Neural cell (in vitro differentiated cells): ENCODE measurements at regions not wholly inside any gene's neighbourhood (a gene's known extent, or its start where the extent isn't known, plus 50 kb on each side); places are given as distances from the start of the nearest gene placed in this dataset.
"Not testable (repeated sequence)": the region's sequence is repeated elsewhere in the genome, so short reads cannot be mapped to it uniquely, and the experiment has no call there.

Source experiments
- H2AFZ ChIP-seq: fragments of 200-600, 300-800 bp; sonication (generic), shearing (Covaris generic); 2 replicates; pipeline ENCODE4 v1.6.0; 2014; ENCODE audit warnings: low read depth, mild to moderate bottlenecking, antibody characterized with exemption, low read length, moderate library complexity
- H3F3A ChIP-seq: fragments of 200-600 bp; shearing (Covaris generic); 2 replicates; pipeline ENCODE4 v1.6.1; 2016; ENCODE audit warnings: mild to moderate bottlenecking, moderate library complexity, mixed read lengths, antibody characterized with exemption, low read length; ENCODE audit not compliant: insufficient read depth, poor library complexity, severe bottlenecking
- H3K27ac ChIP-seq: fragments of 200-600, 300-800 bp; sonication (generic), shearing (Covaris generic); 2 replicates; pipeline ENCODE4 v1.5.1; 2014; ENCODE audit warnings: mild to moderate bottlenecking, low read length, moderate library complexity
- H3K27me3 ChIP-seq: fragments of 300-800, 200-600 bp; sonication (generic), shearing (Covaris generic); 2 replicates; pipeline ENCODE4 v1.6.0; 2014; ENCODE audit warnings: mild to moderate bottlenecking, low read depth, low read length, moderate library complexity; ENCODE audit not compliant: insufficient read depth
- H3K36me3 ChIP-seq: fragments of 300-800, 200-600 bp; sonication (generic), shearing (Covaris generic); 2 replicates; pipeline ENCODE4 v1.5.1; 2014; ENCODE audit warnings: mild to moderate bottlenecking, antibody characterized with exemption, low read length, moderate library complexity; ENCODE audit not compliant: insufficient read depth
- H3K4me2 ChIP-seq: fragments of 300-800, 200-600 bp; sonication (generic), shearing (Covaris generic); 2 replicates; pipeline ENCODE4 v1.6.0; 2014; ENCODE audit warnings: mild to moderate bottlenecking, low read length
- H3K4me3 ChIP-seq: fragments of 300-800, 200-600 bp; sonication (generic), shearing (Covaris generic); 2 replicates; pipeline ENCODE4 v1.5.1; 2014; ENCODE audit warnings: mild to moderate bottlenecking, low read length, moderate library complexity
- H3K79me2 ChIP-seq: fragments of 200-600 bp; shearing (Covaris generic); replicated peaks from 2 replicates; pipeline ENCODE4 v1.6.0; 2014; ENCODE audit warnings: mild to moderate bottlenecking, low read length, moderate library complexity; ENCODE audit not compliant: insufficient read depth
- H3K9ac ChIP-seq: fragments of 300-800, 200-600 bp; sonication (generic), shearing (Covaris generic); 2 replicates; pipeline ENCODE4 v1.6.1; 2016; ENCODE audit warnings: mild to moderate bottlenecking, low read length, mixed read lengths
- H3K9me2 ChIP-seq: fragments of 200-600 bp; shearing (Covaris generic); 2 replicates; pipeline ENCODE4 v1.6.1; 2016; ENCODE audit warnings: mild to moderate bottlenecking, low read length, mixed read lengths; ENCODE audit not compliant: insufficient read depth
- H3K9me3 ChIP-seq: fragments of 200-600, 300-800 bp; sonication (generic), shearing (Covaris generic); 2 replicates; pipeline ENCODE4 v1.6.1; 2016; ENCODE audit warnings: mild to moderate bottlenecking, mixed run types, low read length, moderate library complexity, mixed read lengths
- H4K20me1 ChIP-seq: fragments of 200-600 bp; shearing (Covaris generic); 2 replicates; pipeline ENCODE4 v1.6.1; 2016; ENCODE audit warnings: mild to moderate bottlenecking, mixed run types; ENCODE audit not compliant: insufficient read depth
- EP300 ChIP-seq: fragments of 450-650 bp; conservative IDR thresholded peaks from 2 replicates; pipeline ENCODE4 v1.6.1; 2014; ENCODE audit warnings: antibody characterized with exemption, mild to moderate bottlenecking, moderate library complexity; ENCODE audit not compliant: poor library complexity, severe bottlenecking
- EZH2 ChIP-seq: fragments of 200-600, 300-800 bp; shearing (Covaris generic), sonication (generic); IDR thresholded peaks from 2 replicates; pipeline ENCODE4 v1.6.1; 2014; ENCODE audit warnings: antibody characterized with exemption, low read length, borderline replicate concordance, mild to moderate bottlenecking; ENCODE audit not compliant: insufficient read depth, poor library complexity, severe bottlenecking
- POLR2AphosphoS5 ChIP-seq: IDR thresholded peaks from 2 replicates; pipeline ENCODE4 v1.6.1; 2012
- RAD21 ChIP-seq: fragments of 450-650 bp; conservative IDR thresholded peaks from 2 replicates; pipeline ENCODE4 v1.6.1; 2014; ENCODE audit warnings: antibody characterized with exemption, mild to moderate bottlenecking, moderate library complexity
- SMC3 ChIP-seq: fragments of 450-650 bp; conservative IDR thresholded peaks from 2 replicates; pipeline ENCODE4 v1.6.1; 2014; ENCODE audit warnings: antibody characterized with exemption, mild to moderate bottlenecking, moderate library complexity; ENCODE audit not compliant: poor library complexity
- TAF1 ChIP-seq: IDR thresholded peaks from 2 replicates; pipeline ENCODE4 v1.6.1; 2012; ENCODE audit warnings: low read depth
- TF ChIP-seq, protein P1 (sequence below): fragments of 450-650 bp; IDR thresholded peaks from 2 replicates; pipeline ENCODE4 v1.5.1; 2014; ENCODE audit warnings: antibody characterized with exemption, mild to moderate bottlenecking, moderate library complexity; ENCODE audit not compliant: poor library complexity, severe bottlenecking
- TF ChIP-seq, protein P2 (sequence below): IDR thresholded peaks from 2 replicates; pipeline ENCODE4 v1.6.1; 2012; ENCODE audit warnings: borderline replicate concordance

DNA sequence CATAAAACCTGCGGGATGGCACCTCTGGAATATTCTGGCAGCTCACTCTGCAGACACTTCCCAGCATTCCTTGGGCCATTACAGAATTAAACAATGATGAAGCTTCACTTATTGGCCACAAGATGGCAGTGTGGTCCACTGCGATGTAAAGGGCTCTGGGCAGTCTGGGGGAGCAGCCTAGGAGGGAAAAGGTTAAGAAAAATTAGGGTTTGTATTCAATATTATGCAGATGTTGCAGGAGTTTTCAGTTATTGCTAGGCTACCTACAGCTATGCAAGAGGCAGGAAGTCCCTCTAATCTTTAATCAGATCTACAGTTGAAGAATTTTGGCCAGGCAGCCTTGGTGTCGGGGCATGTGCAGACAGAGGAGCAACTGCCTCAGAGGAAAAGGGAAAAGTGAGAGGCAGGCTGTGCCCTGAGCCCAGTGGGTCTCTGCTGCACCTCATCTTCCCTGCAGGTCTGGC is 233.2 kb upstream of the PRSS1 start:
- H3K9ac ChIP-seq: no peak overlapping the region
- H3K36me3 ChIP-seq: no peaks in the 10 kb centered on the region
- no peaks in the 10 kb centered on the region for H3F3A ChIP-seq
- H3K9me2 ChIP-seq: no peaks in the 10 kb centered on the region
- no peaks in the 10 kb centered on the region for H4K20me1 ChIP-seq
- no peaks in the 10 kb centered on the region for H3K27me3 ChIP-seq
- H3K4me3 ChIP-seq: no peak overlapping the region
- no peak overlapping the region for H3K27ac ChIP-seq
- H3K4me2 ChIP-seq: no peak overlapping the region
- no peaks in the 10 kb centered on the region for H3K79me2 ChIP-seq
- H3K9me3 ChIP-seq: no peaks in the 10 kb centered on the region
- no peak overlapping the region for H2AFZ ChIP-seq
- TF ChIP-seq TAF1 (no peak), RAD21 (peak; percentile 54), EP300 (no peak), POLR2AphosphoS5 (no peak), SMC3 (peak; percentile 67)
- TF ChIP-seq, protein P1, sequence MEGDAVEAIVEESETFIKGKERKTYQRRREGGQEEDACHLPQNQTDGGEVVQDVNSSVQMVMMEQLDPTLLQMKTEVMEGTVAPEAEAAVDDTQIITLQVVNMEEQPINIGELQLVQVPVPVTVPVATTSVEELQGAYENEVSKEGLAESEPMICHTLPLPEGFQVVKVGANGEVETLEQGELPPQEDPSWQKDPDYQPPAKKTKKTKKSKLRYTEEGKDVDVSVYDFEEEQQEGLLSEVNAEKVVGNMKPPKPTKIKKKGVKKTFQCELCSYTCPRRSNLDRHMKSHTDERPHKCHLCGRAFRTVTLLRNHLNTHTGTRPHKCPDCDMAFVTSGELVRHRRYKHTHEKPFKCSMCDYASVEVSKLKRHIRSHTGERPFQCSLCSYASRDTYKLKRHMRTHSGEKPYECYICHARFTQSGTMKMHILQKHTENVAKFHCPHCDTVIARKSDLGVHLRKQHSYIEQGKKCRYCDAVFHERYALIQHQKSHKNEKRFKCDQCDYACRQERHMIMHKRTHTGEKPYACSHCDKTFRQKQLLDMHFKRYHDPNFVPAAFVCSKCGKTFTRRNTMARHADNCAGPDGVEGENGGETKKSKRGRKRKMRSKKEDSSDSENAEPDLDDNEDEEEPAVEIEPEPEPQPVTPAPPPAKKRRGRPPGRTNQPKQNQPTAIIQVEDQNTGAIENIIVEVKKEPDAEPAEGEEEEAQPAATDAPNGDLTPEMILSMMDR: peak; percentile 72

DNA sequence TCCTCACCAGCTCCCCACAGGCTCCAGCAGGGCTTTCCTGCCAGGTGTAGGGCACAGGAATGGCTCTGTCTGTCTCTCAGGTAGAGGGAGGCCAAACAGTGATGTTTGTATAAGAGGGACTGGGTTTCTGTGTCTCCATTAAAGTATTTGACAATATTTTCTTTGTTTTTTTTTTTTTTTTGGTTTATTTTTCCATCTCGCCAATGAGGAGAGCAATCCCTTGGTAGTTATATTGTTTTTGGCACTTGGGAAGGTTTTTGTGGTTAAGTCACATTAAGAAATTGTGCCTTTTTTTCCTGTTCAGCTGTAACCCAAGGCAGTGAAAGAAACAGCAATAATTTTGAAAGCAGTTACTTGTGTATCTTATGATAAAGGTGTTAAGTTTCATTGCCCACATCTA is 234.6 kb upstream of the PRSS1 start:
- not testable (repeated sequence) for H3K27ac ChIP-seq, H3K36me3 ChIP-seq, H3K9ac ChIP-seq, H3K4me2 ChIP-seq, H3K9me2 ChIP-seq, H3K4me3 ChIP-seq, H3F3A ChIP-seq, H3K27me3 ChIP-seq, H3K9me3 ChIP-seq, H3K79me2 ChIP-seq, H4K20me1 ChIP-seq, H2AFZ ChIP-seq

DNA sequence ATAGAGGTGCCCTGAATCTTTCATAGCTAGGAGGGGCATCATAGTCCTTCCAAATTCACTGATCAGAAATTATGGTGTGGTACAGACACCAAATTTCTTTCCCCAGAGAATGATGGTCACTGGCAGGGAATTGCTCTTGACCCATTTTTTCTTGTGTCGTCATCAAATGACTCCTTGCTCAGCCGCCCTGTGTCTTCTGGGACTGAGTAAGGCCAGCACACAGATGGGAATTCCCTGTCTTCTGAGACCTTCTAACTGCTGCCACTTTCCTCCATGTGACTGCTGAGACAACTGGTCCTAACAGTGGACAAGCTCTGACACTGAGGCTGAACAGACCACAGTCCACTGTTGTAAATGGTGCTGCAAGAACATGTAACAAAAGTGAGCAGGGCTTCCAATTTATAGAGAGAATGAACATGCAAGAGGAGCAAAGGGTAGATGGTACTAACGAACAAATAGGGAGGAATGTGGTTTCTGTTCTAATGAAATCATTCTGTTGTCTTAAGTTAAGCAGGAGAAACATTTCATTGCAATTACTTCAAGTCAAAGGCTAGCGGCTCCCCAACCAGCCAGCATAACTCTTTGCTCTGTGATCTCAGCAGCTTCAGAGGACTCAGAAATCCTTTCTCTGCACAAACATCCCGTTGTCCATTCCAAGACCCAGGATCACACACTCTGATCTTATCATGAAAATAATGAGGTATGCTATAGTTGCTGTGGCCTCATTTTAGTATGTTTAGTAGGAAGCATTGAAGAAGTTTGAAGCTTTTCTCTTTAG is 235.9 kb upstream of the PRSS1 start:
- Histone ChIP-seq H3K36me3 (no peaks in the 10 kb centered on the region), H3F3A (no peaks in the 10 kb centered on the region), H3K79me2 (no peaks in the 10 kb centered on the region), H2AFZ (no peak overlapping the region), H3K4me2 (no peak overlapping the region), H4K20me1 (no peaks in the 10 kb centered on the region), H3K9me3 (no peaks in the 10 kb centered on the region), H3K9ac (no peak overlapping the region), H3K27me3 (no peaks in the 10 kb centered on the region), H3K9me2 (no peaks in the 10 kb centered on the region), H3K27ac (no peak overlapping the region), H3K4me3 (no peak overlapping the region)
- TF ChIP-seq, protein P2, sequence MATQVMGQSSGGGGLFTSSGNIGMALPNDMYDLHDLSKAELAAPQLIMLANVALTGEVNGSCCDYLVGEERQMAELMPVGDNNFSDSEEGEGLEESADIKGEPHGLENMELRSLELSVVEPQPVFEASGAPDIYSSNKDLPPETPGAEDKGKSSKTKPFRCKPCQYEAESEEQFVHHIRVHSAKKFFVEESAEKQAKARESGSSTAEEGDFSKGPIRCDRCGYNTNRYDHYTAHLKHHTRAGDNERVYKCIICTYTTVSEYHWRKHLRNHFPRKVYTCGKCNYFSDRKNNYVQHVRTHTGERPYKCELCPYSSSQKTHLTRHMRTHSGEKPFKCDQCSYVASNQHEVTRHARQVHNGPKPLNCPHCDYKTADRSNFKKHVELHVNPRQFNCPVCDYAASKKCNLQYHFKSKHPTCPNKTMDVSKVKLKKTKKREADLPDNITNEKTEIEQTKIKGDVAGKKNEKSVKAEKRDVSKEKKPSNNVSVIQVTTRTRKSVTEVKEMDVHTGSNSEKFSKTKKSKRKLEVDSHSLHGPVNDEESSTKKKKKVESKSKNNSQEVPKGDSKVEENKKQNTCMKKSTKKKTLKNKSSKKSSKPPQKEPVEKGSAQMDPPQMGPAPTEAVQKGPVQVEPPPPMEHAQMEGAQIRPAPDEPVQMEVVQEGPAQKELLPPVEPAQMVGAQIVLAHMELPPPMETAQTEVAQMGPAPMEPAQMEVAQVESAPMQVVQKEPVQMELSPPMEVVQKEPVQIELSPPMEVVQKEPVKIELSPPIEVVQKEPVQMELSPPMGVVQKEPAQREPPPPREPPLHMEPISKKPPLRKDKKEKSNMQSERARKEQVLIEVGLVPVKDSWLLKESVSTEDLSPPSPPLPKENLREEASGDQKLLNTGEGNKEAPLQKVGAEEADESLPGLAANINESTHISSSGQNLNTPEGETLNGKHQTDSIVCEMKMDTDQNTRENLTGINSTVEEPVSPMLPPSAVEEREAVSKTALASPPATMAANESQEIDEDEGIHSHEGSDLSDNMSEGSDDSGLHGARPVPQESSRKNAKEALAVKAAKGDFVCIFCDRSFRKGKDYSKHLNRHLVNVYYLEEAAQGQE: no peak
- TF ChIP-seq SMC3: no peak
- no peak for TF ChIP-seq EP300
- no peak for TF ChIP-seq EZH2
- TF ChIP-seq, protein P1: no peak
